H9 (cell line): ENCODE measurements at regions not wholly inside any gene's neighbourhood (a gene's known extent, or its start where the extent isn't known, plus 50 kb on each side); places are given as distances from the start of the nearest gene placed in this dataset.

Source experiments
- DNase-seq: peaks from one replicate; pipeline ENCODE4 v3.0.0-alpha.2; 2017
- H2AFZ ChIP-seq: one replicate; pipeline ENCODE4 v1.6.1; 2013; ENCODE audit warnings: mild to moderate bottlenecking, low read length, control low read depth, moderate library complexity
- H2AK5ac ChIP-seq: 2 replicates; pipeline ENCODE4 v1.6.1; 2013; ENCODE audit warnings: low read length, control low read depth, mixed read lengths; ENCODE audit not compliant: insufficient read length
- H2BK120ac ChIP-seq: one replicate; pipeline ENCODE4 v1.6.1; 2013; ENCODE audit warnings: low read depth, mild to moderate bottlenecking, low read length, control low read depth, inconsistent platforms; ENCODE audit not compliant: poor library complexity, severe bottlenecking
- H2BK12ac ChIP-seq: 2 replicates; pipeline ENCODE4 v1.6.1; 2013; ENCODE audit warnings: low read length, control low read depth, mixed read lengths, low read depth; ENCODE audit not compliant: insufficient read length
- H2BK15ac ChIP-seq: 2 replicates; pipeline ENCODE4 v1.6.1; 2013; ENCODE audit warnings: low read depth, low read length, control low read depth
- H2BK20ac ChIP-seq: one replicate; pipeline ENCODE4 v1.6.1; 2013; ENCODE audit warnings: low read depth, mild to moderate bottlenecking, low read length, control low read depth, inconsistent platforms; ENCODE audit not compliant: poor library complexity, severe bottlenecking
- H2BK5ac ChIP-seq: 2 replicates; pipeline ENCODE4 v1.6.1; 2013; ENCODE audit warnings: low read length, control low read depth, mixed read lengths; ENCODE audit not compliant: insufficient read length
- H3K14ac ChIP-seq: 2 replicates; pipeline ENCODE4 v1.6.1; 2013; ENCODE audit warnings: low read length, control low read depth; ENCODE audit not compliant: insufficient read depth
- H3K18ac ChIP-seq: 2 replicates; pipeline ENCODE4 v1.6.1; 2013; ENCODE audit warnings: low read depth, mild to moderate bottlenecking, mixed read lengths, low read length, control low read depth; ENCODE audit not compliant: insufficient read length
- H3K23ac ChIP-seq: 2 replicates; pipeline ENCODE4 v1.6.1; 2013; ENCODE audit warnings: low read length, control low read depth, mixed read lengths, low read depth; ENCODE audit not compliant: insufficient read length
- H3K23me2 ChIP-seq: 2 replicates; pipeline ENCODE4 v1.6.1; 2013; ENCODE audit warnings: low read depth, mild to moderate bottlenecking, mixed read lengths, low read length, control low read depth; ENCODE audit not compliant: insufficient read length, poor library complexity, severe bottlenecking
- H3K27ac ChIP-seq: 2 replicates; pipeline ENCODE4 v1.5.1; 2013; ENCODE audit warnings: low read length, control low read depth, mixed read lengths, low read depth; ENCODE audit not compliant: insufficient read length
- H3K27me3 ChIP-seq: 2 replicates; pipeline ENCODE4 v1.6.1; 2013; ENCODE audit warnings: low read length, control low read depth, inconsistent platforms; ENCODE audit not compliant: insufficient read depth
- H3K4ac ChIP-seq: 2 replicates; pipeline ENCODE4 v1.6.1; 2013; ENCODE audit warnings: low read depth, mild to moderate bottlenecking, control low read depth, inconsistent platforms, low read length, moderate library complexity
- H3K4me1 ChIP-seq: 2 replicates; pipeline ENCODE4 v1.6.1; 2013; ENCODE audit warnings: low read length, control low read depth, inconsistent platforms; ENCODE audit not compliant: insufficient read depth
- H3K4me2 ChIP-seq: 2 replicates; pipeline ENCODE4 v1.6.1; 2013; ENCODE audit warnings: low read length, control low read depth, mixed read lengths; ENCODE audit not compliant: insufficient read length, insufficient read depth
- H3K56ac ChIP-seq: 2 replicates; pipeline ENCODE4 v1.6.1; 2013; ENCODE audit warnings: low read depth, mild to moderate bottlenecking, mixed read lengths, low read length, control low read depth; ENCODE audit not compliant: insufficient read length
- H3K79me1 ChIP-seq: 2 replicates; pipeline ENCODE4 v1.6.1; 2013; ENCODE audit warnings: low read depth, mild to moderate bottlenecking, moderate library complexity, low read length, control low read depth, inconsistent platforms; ENCODE audit not compliant: insufficient read depth, poor library complexity, severe bottlenecking
- H3K79me2 ChIP-seq: 2 replicates; pipeline ENCODE4 v1.6.1; 2013; ENCODE audit warnings: low read length, control low read depth, inconsistent platforms; ENCODE audit not compliant: insufficient read depth
- H3K9ac ChIP-seq: 2 replicates; pipeline ENCODE4 v1.6.1; 2013; ENCODE audit warnings: low read length, control low read depth, mixed read lengths; ENCODE audit not compliant: insufficient read length; ENCODE audit errors: extremely low read depth
- H3K9me3 ChIP-seq: one replicate; pipeline ENCODE4 v1.6.1; 2013; ENCODE audit warnings: low read depth, low read length, inconsistent platforms; ENCODE audit not compliant: control insufficient read depth
- H3T11ph ChIP-seq: one replicate; pipeline ENCODE4 v1.6.1; 2013; ENCODE audit warnings: mild to moderate bottlenecking, low read length, control low read depth, inconsistent platforms
- H4K20me1 ChIP-seq: one replicate; pipeline ENCODE4 v1.6.1; 2013; ENCODE audit not compliant: control insufficient read depth, insufficient read length, insufficient read depth
- H4K5ac ChIP-seq: 2 replicates; pipeline ENCODE4 v1.6.1; 2013; ENCODE audit warnings: low read depth, mild to moderate bottlenecking, mixed read lengths, low read length, control low read depth; ENCODE audit not compliant: insufficient read length
- H4K8ac ChIP-seq: replicated peaks from 2 replicates; pipeline ENCODE4 v1.6.1; 2013; ENCODE audit warnings: low read length, control low read depth, mixed read lengths, low read depth; ENCODE audit not compliant: insufficient read length
- H4K91ac ChIP-seq: 2 replicates; pipeline ENCODE4 v1.6.1; 2013; ENCODE audit warnings: low read depth, mild to moderate bottlenecking, moderate library complexity, mixed read lengths, low read length, control low read depth; ENCODE audit not compliant: insufficient read length
- H3K27ac Mint-ChIP-seq, 3 experiments: 2 replicates in 2 of 3; 3 replicates in 1 of 3; pipeline ENCODE4 v1.8.0; 2020 to 2021; ENCODE audit warnings: mixed read lengths in 3 of 3, mild to moderate bottlenecking in 1 of 3, moderate library complexity in 1 of 3
- H3K27me3 Mint-ChIP-seq: 2 replicates; pipeline ENCODE4 v1.8.0; 2021; ENCODE audit warnings: low read depth, mild to moderate bottlenecking, moderate library complexity, mixed read lengths
- H3K36me3 Mint-ChIP-seq, 3 experiments: 2 replicates in 2 of 3; 3 replicates in 1 of 3; pipeline ENCODE4 v1.8.0; 2020 to 2021; ENCODE audit warnings: low read depth in 3 of 3, mixed read lengths in 3 of 3; ENCODE audit not compliant: insufficient read depth in 1 of 3
- H3K4me1 Mint-ChIP-seq, 2 experiments: 2 replicates each; pipeline ENCODE4 v1.8.0; 2020; ENCODE audit warnings: mixed read lengths in 2 of 2
- H3K4me3 Mint-ChIP-seq, 2 experiments: 2 replicates in 1 of 2; 3 replicates in 1 of 2; pipeline ENCODE4 v1.8.0; 2020 to 2021; ENCODE audit warnings: mild to moderate bottlenecking in 2 of 2, mixed read lengths in 2 of 2, moderate library complexity in 1 of 2
- H3K9me3 Mint-ChIP-seq, 2 experiments: 2 replicates in 1 of 2; 3 replicates in 1 of 2; pipeline ENCODE4 v1.8.0; 2020; ENCODE audit warnings: mild to moderate bottlenecking in 2 of 2, mixed read lengths in 2 of 2, moderate library complexity in 1 of 2
- WGBS: extraction: QIAGEN DNeasy Blood & Tissue Kit; methylation state at CpG from one replicate; pipeline ENCODE4 v1.1.7; 2013; ENCODE audit warnings: missing lambda C conversion rate, low lambda C conversion rate, mixed read lengths; ENCODE audit not compliant: insufficient read length; ENCODE audit errors: extremely low coverage; 5-methylcytosine and 5-hydroxymethylcytosine counted together
- TF ChIP-seq, protein P1 (sequence below): fragments of 200-600 bp; sonication (generic); conservative IDR thresholded peaks from 3 replicates; pipeline ENCODE4 v1.8.0; 2021; ENCODE audit warnings: antibody characterized with exemption, mild to moderate bottlenecking

DNA sequence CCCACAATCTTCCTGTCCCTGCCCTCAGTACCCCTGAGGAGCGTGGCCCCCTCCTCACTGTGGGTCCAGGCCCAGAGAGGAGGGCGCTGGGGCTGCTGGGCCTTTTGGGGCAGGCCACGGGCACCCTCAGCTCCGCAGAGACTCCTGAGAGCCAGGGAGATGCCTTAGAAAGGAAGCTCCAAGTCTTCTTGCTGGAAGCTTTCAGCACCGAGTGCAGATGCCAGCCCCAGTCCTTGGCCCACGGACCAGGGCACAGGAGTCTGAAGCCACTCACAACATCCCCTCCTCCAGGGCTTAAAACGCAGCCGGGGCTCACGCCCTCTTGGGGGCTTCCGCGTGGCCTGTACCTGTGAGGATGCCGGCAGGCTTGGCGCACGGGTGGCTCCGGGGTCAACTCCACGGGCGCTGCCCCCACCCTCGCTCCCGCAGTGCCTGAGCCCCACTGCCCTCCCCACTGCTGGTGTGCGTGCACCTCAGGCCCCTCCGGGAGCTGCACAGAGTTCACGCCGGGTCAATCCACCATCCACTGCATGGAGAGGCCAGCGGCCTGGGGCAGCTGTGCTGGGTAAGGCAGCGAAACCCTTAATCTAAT, 72.1 kb upstream of the CTDP1 start:
- Histone ChIP-seq H4K8ac (no peak overlapping the region), H3K27me3 (no peaks in the 10 kb centered on the region), H3K4ac (no peak overlapping the region), H4K91ac (no peak overlapping the region), H3K56ac (no peak overlapping the region), H3K4me2 (no peak overlapping the region), H3K9ac (no peak overlapping the region), H4K5ac (no peak overlapping the region), H3T11ph (no peak overlapping the region), H3K4me1 (peaks cover 3% of the 10 kb centered on the region; the same call in 1 of the 2 replicates), H3K79me1 (no peaks in the 10 kb centered on the region), H3K18ac (no peak overlapping the region), H2BK120ac (no peak overlapping the region), H3K79me2 (no peaks in the 10 kb centered on the region), H3K9me3 (no peaks in the 10 kb centered on the region), H2BK5ac (no peak overlapping the region), H3K23me2 (no peaks in the 10 kb centered on the region), H3K23ac (no peak overlapping the region), H2BK15ac (no peak overlapping the region), H3K14ac (no peak overlapping the region), H2AFZ (no peak overlapping the region), H4K20me1 (no peaks in the 10 kb centered on the region), H2BK20ac (no peak overlapping the region), H2BK12ac (no peak overlapping the region), H3K27ac (no peak overlapping the region), H2AK5ac (no peak overlapping the region)
- Mint-ChIP-seq H3K9me3 (no peaks in the 10 kb centered on the region; a peak in 1 of 5 replicates), H3K4me3 (no peak overlapping the region), H3K4me1 (peaks cover 5 to 12% of the 10 kb centered on the region in 2 experiments), H3K36me3 (no peaks in the 10 kb centered on the region), H3K27ac (no peak overlapping the region), H3K27me3 (no peaks in the 10 kb centered on the region; the same call in none of the 2 replicates)
- TF ChIP-seq, protein P1, sequence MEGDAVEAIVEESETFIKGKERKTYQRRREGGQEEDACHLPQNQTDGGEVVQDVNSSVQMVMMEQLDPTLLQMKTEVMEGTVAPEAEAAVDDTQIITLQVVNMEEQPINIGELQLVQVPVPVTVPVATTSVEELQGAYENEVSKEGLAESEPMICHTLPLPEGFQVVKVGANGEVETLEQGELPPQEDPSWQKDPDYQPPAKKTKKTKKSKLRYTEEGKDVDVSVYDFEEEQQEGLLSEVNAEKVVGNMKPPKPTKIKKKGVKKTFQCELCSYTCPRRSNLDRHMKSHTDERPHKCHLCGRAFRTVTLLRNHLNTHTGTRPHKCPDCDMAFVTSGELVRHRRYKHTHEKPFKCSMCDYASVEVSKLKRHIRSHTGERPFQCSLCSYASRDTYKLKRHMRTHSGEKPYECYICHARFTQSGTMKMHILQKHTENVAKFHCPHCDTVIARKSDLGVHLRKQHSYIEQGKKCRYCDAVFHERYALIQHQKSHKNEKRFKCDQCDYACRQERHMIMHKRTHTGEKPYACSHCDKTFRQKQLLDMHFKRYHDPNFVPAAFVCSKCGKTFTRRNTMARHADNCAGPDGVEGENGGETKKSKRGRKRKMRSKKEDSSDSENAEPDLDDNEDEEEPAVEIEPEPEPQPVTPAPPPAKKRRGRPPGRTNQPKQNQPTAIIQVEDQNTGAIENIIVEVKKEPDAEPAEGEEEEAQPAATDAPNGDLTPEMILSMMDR: no peak
- DNase-seq: no peak
- WGBS: no CpG with 5 or more reads among the region's 25 CpGs
